HEK293 (cell line): ENCODE measurements at regions not wholly inside any gene's neighbourhood (a gene's known extent, or its start where the extent isn't known, plus 50 kb on each side); places are given as distances from the start of the nearest gene placed in this dataset.

Experiments
- CTCF ChIA-PET: fragments of 350-600 bp; formaldehyde crosslinking; extraction: SDS; loops from one replicate; lab custom pipeline; 2021; ENCODE audit warnings: antibody characterized with exemption; lab: Yijun Ruan, JAX
- POLR2A ChIA-PET: fragments of 300-600 bp; formaldehyde crosslinking; extraction: SDS; loops from one replicate; lab custom pipeline; 2020; ENCODE audit warnings: antibody characterized with exemption, inconsistent platforms; lab: Yijun Ruan, JAX
- H3K27ac ChIP-seq: fragments of 200-500 bp; sonication (Bioruptor generic); 2 replicates; pipeline ENCODE4 v1.5.1; 2014; ENCODE audit warnings: low read depth, low read length, control low read depth, inconsistent platforms; ENCODE audit errors: extremely low read depth
- H3K36me3 ChIP-seq, 2 experiments: fragments of 200-500 bp in 1 of 2; sonication (Bioruptor generic) in 1 of 2; 1 replicate in 1 of 2; 2 replicates in 1 of 2; pipeline ENCODE4 v1.5.1; 2014 to 2017; ENCODE audit warnings: inconsistent platforms in 2 of 2, low read length in 2 of 2; ENCODE audit not compliant: control insufficient read depth in 2 of 2, insufficient read depth in 1 of 2
- H3K4me1 ChIP-seq: fragments of 200-500 bp; sonication (Bioruptor generic); 2 replicates; pipeline ENCODE4 v1.5.1; 2014; ENCODE audit warnings: mild to moderate bottlenecking, low read length, inconsistent platforms; ENCODE audit not compliant: control insufficient read depth, insufficient read depth
- H3K4me3 ChIP-seq: 2 replicates; pipeline ENCODE4 v1.5.1; 2011; ENCODE audit warnings: low read depth, mild to moderate bottlenecking, control low read depth, low read length, moderate library complexity
- H3K9me3 ChIP-seq: fragments of 200-500 bp; sonication (Bioruptor generic); 2 replicates; pipeline ENCODE4 v1.5.1; 2014; ENCODE audit warnings: low read depth, low read length, inconsistent platforms; ENCODE audit not compliant: control insufficient read depth, insufficient read depth
- HOXC10 ChIP-seq: sonication (generic); formaldehyde crosslinking; IDR thresholded peaks from 2 replicates; pipeline ENCODE4 v1.8.1; 2023; ENCODE audit warnings: mild to moderate bottlenecking, missing genetic modification reagents
- IKZF3 ChIP-seq: fragments of 450-650 bp; IDR thresholded peaks from 2 replicates; pipeline ENCODE4 v1.5.0; 2018; ENCODE audit warnings: missing biosample characterization, mild to moderate bottlenecking, missing genetic modification characterization, moderate library complexity
- KLF7 ChIP-seq: fragments of 450-650 bp; formaldehyde crosslinking; IDR thresholded peaks from 2 replicates; pipeline ENCODE4 v1.5.1; 2016; ENCODE audit warnings: missing biosample characterization, missing genetic modification characterization, borderline replicate concordance
- SALL2 ChIP-seq: fragments of 450-650 bp; formaldehyde crosslinking; IDR thresholded peaks from 2 replicates; pipeline ENCODE4 v1.5.0; 2017; ENCODE audit warnings: missing biosample characterization, mild to moderate bottlenecking, missing genetic modification characterization, borderline replicate concordance
- SP7 ChIP-seq: fragments of 450-650 bp; formaldehyde crosslinking; IDR thresholded peaks from 2 replicates; pipeline ENCODE4 v1.5.1; 2016; ENCODE audit warnings: missing biosample characterization, missing genetic modification characterization
- WT1 ChIP-seq: fragments of 450-650 bp; formaldehyde crosslinking; IDR thresholded peaks from 2 replicates; pipeline ENCODE4 v1.5.1; 2016; ENCODE audit warnings: missing biosample characterization, missing genetic modification characterization
- ZBTB20 ChIP-seq: fragments of 450-650 bp; formaldehyde crosslinking; IDR thresholded peaks from 2 replicates; pipeline ENCODE4 v1.5.1; 2016; ENCODE audit warnings: missing biosample characterization, missing genetic modification characterization
- ZBTB21 ChIP-seq: fragments of 450-650 bp; formaldehyde crosslinking; IDR thresholded peaks from 2 replicates; pipeline ENCODE4 v1.5.1; 2017; ENCODE audit warnings: missing biosample characterization, missing genetic modification characterization
- ZBTB8A ChIP-seq: fragments of 450-650 bp; formaldehyde crosslinking; IDR thresholded peaks from 2 replicates; pipeline ENCODE4 v1.5.1; 2016; ENCODE audit warnings: missing biosample characterization, missing genetic modification characterization
- ZFP37 ChIP-seq: fragments of 450-650 bp; formaldehyde crosslinking; IDR thresholded peaks from 2 replicates; pipeline ENCODE4 v1.5.1; 2016; ENCODE audit warnings: missing biosample characterization, missing genetic modification characterization
- ZFP41 ChIP-seq: fragments of 450-650 bp; formaldehyde crosslinking; IDR thresholded peaks from 2 replicates; pipeline ENCODE4 v1.5.1; 2016; ENCODE audit warnings: missing biosample characterization, missing genetic modification characterization, borderline replicate concordance
- ZFP69B ChIP-seq: fragments of 450-650 bp; formaldehyde crosslinking; IDR thresholded peaks from 2 replicates; pipeline ENCODE4 v1.5.1; 2016; ENCODE audit warnings: missing biosample characterization, missing genetic modification characterization
- ZNF132 ChIP-seq: fragments of 450-650 bp; formaldehyde crosslinking; IDR thresholded peaks from 2 replicates; pipeline ENCODE4 v1.5.1; 2017; ENCODE audit warnings: missing biosample characterization, missing genetic modification characterization, borderline replicate concordance
- ZNF146 ChIP-seq: fragments of 450-650 bp; formaldehyde crosslinking; IDR thresholded peaks from 2 replicates; pipeline ENCODE4 v1.5.1; 2016; ENCODE audit warnings: missing biosample characterization, missing genetic modification characterization
- ZNF174 ChIP-seq: fragments of 450-650 bp; formaldehyde crosslinking; IDR thresholded peaks from 2 replicates; pipeline ENCODE4 v1.5.0; 2017; ENCODE audit warnings: missing biosample characterization, mild to moderate bottlenecking, missing genetic modification characterization
- ZNF221 ChIP-seq: fragments of 450-650 bp; formaldehyde crosslinking; IDR thresholded peaks from 2 replicates; pipeline ENCODE4 v1.5.1; 2017; ENCODE audit warnings: missing biosample characterization, missing genetic modification characterization, borderline replicate concordance
- ZNF23 ChIP-seq: fragments of 450-650 bp; formaldehyde crosslinking; IDR thresholded peaks from 2 replicates; pipeline ENCODE4 v1.5.1; 2016; ENCODE audit warnings: missing biosample characterization, missing genetic modification characterization, borderline replicate concordance
- ZNF324 ChIP-seq: fragments of 450-650 bp; formaldehyde crosslinking; IDR thresholded peaks from 2 replicates; pipeline ENCODE4 v1.5.1; 2016; ENCODE audit warnings: missing biosample characterization, missing genetic modification characterization
- ZNF341 ChIP-seq: fragments of 450-650 bp; formaldehyde crosslinking; IDR thresholded peaks from 2 replicates; pipeline ENCODE4; 2016; ENCODE audit warnings: low read depth, missing biosample characterization, missing genetic modification characterization
- ZNF350 ChIP-seq: fragments of 450-650 bp; formaldehyde crosslinking; IDR thresholded peaks from 2 replicates; pipeline ENCODE4 v1.5.0; 2017; ENCODE audit warnings: missing biosample characterization, mild to moderate bottlenecking, missing genetic modification characterization
- ZNF426 ChIP-seq: fragments of 450-650 bp; formaldehyde crosslinking; IDR thresholded peaks from 2 replicates; pipeline ENCODE4 v1.5.1; 2017; ENCODE audit warnings: missing biosample characterization, missing genetic modification characterization, mild to moderate bottlenecking, inconsistent platforms, moderate library complexity
- ZNF510 ChIP-seq: fragments of 450-650 bp; formaldehyde crosslinking; IDR thresholded peaks from 2 replicates; pipeline ENCODE4 v1.5.1; 2018; ENCODE audit warnings: mild to moderate bottlenecking, missing genetic modification characterization, missing biosample characterization; ENCODE audit not compliant: insufficient replicate concordance
- ZNF529 ChIP-seq: fragments of 450-650 bp; formaldehyde crosslinking; IDR thresholded peaks from 2 replicates; pipeline ENCODE4 v1.5.1; 2017; ENCODE audit warnings: missing genetic modification characterization, missing biosample characterization; ENCODE audit not compliant: insufficient replicate concordance
- ZNF549 ChIP-seq: fragments of 450-650 bp; IDR thresholded peaks from 2 replicates; pipeline ENCODE4 v1.5.1; 2018; ENCODE audit warnings: missing biosample characterization, missing genetic modification characterization, mild to moderate bottlenecking, inconsistent platforms, moderate library complexity
- ZNF558 ChIP-seq: fragments of 450-650 bp; formaldehyde crosslinking; IDR thresholded peaks from 2 replicates; pipeline ENCODE4 v1.5.1; 2016; ENCODE audit warnings: missing biosample characterization, missing genetic modification characterization
- ZNF561 ChIP-seq: fragments of 450-650 bp; IDR thresholded peaks from 2 replicates; pipeline ENCODE4 v1.5.1; 2018; ENCODE audit warnings: missing biosample characterization, missing genetic modification characterization, borderline replicate concordance
- ZNF629 ChIP-seq: fragments of 450-650 bp; formaldehyde crosslinking; IDR thresholded peaks from 2 replicates; pipeline ENCODE4 v1.5.1; 2017; ENCODE audit warnings: missing biosample characterization, missing genetic modification characterization
- ZNF658 ChIP-seq: fragments of 450-650 bp; formaldehyde crosslinking; IDR thresholded peaks from 2 replicates; pipeline ENCODE4; 2016; ENCODE audit warnings: missing biosample characterization, missing genetic modification characterization
- ZNF670 ChIP-seq: fragments of 450-650 bp; formaldehyde crosslinking; IDR thresholded peaks from 2 replicates; pipeline ENCODE4 v1.5.1; 2016; ENCODE audit warnings: missing biosample characterization, missing genetic modification characterization, low read depth
- ZNF785 ChIP-seq: fragments of 450-650 bp; formaldehyde crosslinking; IDR thresholded peaks from 2 replicates; pipeline ENCODE4 v1.5.1; 2016; ENCODE audit warnings: missing biosample characterization, missing genetic modification characterization
- ZNF837 ChIP-seq: fragments of 450-650 bp; formaldehyde crosslinking; IDR thresholded peaks from 2 replicates; pipeline ENCODE4 v1.5.1; 2016; ENCODE audit warnings: missing biosample characterization, missing genetic modification characterization
- ZSCAN30 ChIP-seq: fragments of 450-650 bp; IDR thresholded peaks from 2 replicates; pipeline ENCODE4 v1.5.1; 2018; ENCODE audit warnings: missing biosample characterization, mild to moderate bottlenecking, missing genetic modification characterization, moderate library complexity
- TF ChIP-seq, protein P1 (sequence below): fragments of 450-650 bp; formaldehyde crosslinking; conservative IDR thresholded peaks from 2 replicates; pipeline ENCODE4 v1.5.1; 2016; ENCODE audit warnings: low read depth, missing biosample characterization, missing genetic modification characterization

DNA sequence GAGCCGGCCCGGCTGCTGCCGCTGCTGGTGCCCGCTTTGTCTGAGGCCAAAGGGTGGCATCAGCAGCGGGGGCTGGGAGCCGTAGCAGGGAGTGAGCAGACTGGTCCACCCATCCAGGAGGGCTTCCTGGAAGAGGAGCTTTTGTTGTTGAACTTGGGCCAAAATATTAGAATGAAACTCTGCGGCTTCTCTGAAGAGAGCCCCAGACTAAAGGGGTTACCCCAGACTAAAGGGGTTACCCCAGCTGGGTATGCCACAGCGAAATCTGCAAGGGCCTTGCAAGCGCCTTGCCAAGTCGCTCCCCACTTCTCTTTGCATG is 154.7 kb upstream of the ZMIZ1 start:
- Histone ChIP-seq H3K4me1 (no peaks in the 10 kb centered on the region), H3K27ac (no peak overlapping the region), H3K4me3 (no peak overlapping the region), H3K9me3 (no peaks in the 10 kb centered on the region), H3K36me3 (no peaks in the 10 kb centered on the region)
- ChIA-PET CTCF (no interaction called here), POLR2A (no interaction called here)
- TF ChIP-seq ZNF529 = no peak
- TF ChIP-seq SALL2 (tag by site-specific recombination) = no peak
- TF ChIP-seq ZNF670 = no peak
- no peak for TF ChIP-seq ZNF549
- no peak for TF ChIP-seq ZNF558 (tag by site-specific recombination)
- TF ChIP-seq ZNF132 (tag by site-specific recombination) = no peak
- TF ChIP-seq ZNF785 (tag by site-specific recombination) = no peak
- TF ChIP-seq ZSCAN30 = no peak

DNA sequence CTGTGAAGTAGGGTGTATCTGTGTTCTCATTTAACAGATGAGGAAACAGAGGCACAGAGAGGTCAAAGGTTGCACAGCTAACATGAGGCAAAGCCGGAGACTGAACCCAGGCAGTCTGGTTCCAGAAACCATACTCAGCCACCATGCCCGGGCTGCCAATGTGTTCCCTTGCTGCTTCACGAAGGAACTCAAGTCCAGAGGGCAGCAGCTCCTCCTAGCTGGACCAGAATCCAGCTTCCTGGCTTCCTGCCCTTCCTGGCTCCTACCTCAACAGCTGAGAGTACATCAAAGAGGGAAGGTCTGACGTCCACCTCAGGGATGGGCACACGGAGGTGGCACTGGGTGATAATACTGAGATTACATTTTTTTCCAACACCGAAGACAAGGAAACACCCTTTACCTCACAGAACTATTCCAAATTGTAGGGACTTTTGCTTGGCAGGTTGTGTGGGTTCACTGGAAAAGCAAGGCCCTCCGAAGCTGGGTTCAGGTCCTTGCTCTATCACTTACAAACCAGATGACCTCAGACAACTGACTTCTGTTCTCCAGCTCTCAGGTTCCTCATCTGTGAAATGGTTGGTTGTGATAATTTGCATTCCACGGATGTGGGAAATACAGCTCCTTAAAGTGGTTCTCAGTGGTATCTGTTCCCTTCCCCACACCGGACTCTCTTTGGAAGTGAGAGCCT is 154.1 kb upstream of the ZMIZ1 start:
- ChIA-PET POLR2A (no interaction called here), CTCF (no interaction called here)
- H3K36me3 ChIP-seq = no peaks in the 10 kb centered on the region
- H3K27ac ChIP-seq = no peak overlapping the region
- no peaks in the 10 kb centered on the region for H3K4me1 ChIP-seq
- TF ChIP-seq ZNF174 (tag by site-specific recombination) (no peak), ZNF426 (no peak), ZNF350 (tag by site-specific recombination) (no peak), ZNF221 (tag by site-specific recombination) (no peak), ZFP69B (tag by site-specific recombination) (no peak), ZNF23 (tag by site-specific recombination) (no peak), SP7 (tag by site-specific recombination) (no peak), ZFP37 (no peak), ZBTB21 (tag by site-specific recombination) (no peak), ZNF658 (tag by site-specific recombination) (no peak), ZNF837 (no peak), KLF7 (no peak), ZBTB20 (no peak)
- no peak overlapping the region for H3K4me3 ChIP-seq
- H3K9me3 ChIP-seq = no peaks in the 10 kb centered on the region

DNA sequence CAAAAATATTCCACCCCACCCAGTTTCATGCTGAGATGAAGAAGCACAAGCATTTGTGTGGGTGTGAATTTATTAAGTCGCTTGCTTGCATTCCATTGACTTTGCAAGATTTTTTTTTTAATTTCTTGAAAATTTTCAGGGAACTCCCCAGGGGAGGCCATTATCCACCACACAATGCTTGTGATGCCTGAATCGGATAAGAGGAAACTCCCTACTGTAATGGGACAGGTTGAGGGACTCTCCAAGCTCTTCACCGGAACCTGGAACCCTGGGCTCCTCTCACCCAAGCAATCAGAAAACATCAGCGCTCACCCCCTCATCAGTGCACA is 153.6 kb upstream of the ZMIZ1 start:
- Histone ChIP-seq H3K4me1 (no peaks in the 10 kb centered on the region), H3K27ac (no peak overlapping the region), H3K4me3 (no peak overlapping the region), H3K36me3 (no peaks in the 10 kb centered on the region), H3K9me3 (no peaks in the 10 kb centered on the region)
- ChIA-PET POLR2A (no interaction called here), CTCF (no interaction called here)
- TF ChIP-seq ZNF341 (no peak), HOXC10 (no peak), ZNF324 (tag by site-specific recombination) (no peak), ZNF561 (no peak), ZBTB20 (no peak), ZFP41 (tag by site-specific recombination) (no peak), ZNF510 (tag by site-specific recombination) (no peak), ZNF629 (tag by site-specific recombination) (no peak), ZBTB8A (tag by site-specific recombination) (no peak), ZNF146 (tag by site-specific recombination) (no peak), IKZF3 (no peak), WT1 (tag by site-specific recombination) (no peak)
- TF ChIP-seq, protein P1, sequence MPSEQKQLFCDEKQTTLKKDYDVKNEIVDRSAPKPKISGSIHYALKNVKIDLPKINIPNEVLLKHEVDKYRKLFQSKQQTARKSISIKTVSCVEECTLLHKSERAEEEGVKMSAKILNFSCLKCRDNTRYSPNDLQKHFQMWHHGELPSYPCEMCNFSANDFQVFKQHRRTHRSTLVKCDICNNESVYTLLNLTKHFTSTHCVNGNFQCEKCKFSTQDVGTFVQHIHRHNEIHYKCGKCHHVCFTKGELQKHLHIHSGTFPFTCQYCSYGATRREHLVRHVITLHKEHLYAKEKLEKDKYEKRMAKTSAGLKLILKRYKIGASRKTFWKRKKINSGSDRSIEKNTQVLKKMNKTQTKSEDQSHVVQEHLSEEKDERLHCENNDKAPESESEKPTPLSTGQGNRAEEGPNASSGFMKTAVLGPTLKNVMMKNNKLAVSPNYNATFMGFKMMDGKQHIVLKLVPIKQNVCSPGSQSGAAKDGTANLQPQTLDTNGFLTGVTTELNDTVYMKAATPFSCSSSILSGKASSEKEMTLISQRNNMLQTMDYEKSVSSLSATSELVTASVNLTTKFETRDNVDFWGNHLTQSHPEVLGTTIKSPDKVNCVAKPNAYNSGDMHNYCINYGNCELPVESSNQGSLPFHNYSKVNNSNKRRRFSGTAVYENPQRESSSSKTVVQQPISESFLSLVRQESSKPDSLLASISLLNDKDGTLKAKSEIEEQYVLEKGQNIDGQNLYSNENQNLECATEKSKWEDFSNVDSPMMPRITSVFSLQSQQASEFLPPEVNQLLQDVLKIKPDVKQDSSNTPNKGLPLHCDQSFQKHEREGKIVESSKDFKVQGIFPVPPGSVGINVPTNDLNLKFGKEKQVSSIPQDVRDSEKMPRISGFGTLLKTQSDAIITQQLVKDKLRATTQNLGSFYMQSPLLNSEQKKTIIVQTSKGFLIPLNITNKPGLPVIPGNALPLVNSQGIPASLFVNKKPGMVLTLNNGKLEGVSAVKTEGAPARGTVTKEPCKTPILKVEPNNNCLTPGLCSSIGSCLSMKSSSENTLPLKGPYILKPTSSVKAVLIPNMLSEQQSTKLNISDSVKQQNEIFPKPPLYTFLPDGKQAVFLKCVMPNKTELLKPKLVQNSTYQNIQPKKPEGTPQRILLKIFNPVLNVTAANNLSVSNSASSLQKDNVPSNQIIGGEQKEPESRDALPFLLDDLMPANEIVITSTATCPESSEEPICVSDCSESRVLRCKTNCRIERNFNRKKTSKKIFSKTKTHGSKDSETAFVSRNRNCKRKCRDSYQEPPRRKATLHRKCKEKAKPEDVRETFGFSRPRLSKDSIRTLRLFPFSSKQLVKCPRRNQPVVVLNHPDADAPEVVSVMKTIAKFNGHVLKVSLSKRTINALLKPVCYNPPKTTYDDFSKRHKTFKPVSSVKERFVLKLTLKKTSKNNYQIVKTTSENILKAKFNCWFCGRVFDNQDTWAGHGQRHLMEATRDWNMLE (tag by site-specific recombination) = no peak
